Ovary (tissue), 3 donors: ENCODE measurements at regions not wholly inside any gene's neighbourhood (a gene's known extent, or its start where the extent isn't known, plus 50 kb on each side); places are given as distances from the start of the nearest gene placed in this dataset.

ENCODE experiments used
- CTCF ChIP-seq, 3 donors: fragments of 450-650 bp in 2 of 3; fragments of 200-600 bp in 1 of 3; IDR thresholded peaks; one replicate each; pipeline versions ENCODE4 v1.5.1 to v1.8.0; 2016 to 2022; ENCODE audit warnings: antibody characterized with exemption in 3 of 3, mild to moderate bottlenecking in 1 of 3
- POLR2A ChIP-seq: fragments of 450-650 bp; IDR thresholded peaks from one replicate; pipeline ENCODE4 v1.6.1; 2017; ENCODE audit warnings: antibody characterized with exemption, mild to moderate bottlenecking, moderate library complexity
- donor health status: DM: no; HTN: no; CAD: no.

DNA sequence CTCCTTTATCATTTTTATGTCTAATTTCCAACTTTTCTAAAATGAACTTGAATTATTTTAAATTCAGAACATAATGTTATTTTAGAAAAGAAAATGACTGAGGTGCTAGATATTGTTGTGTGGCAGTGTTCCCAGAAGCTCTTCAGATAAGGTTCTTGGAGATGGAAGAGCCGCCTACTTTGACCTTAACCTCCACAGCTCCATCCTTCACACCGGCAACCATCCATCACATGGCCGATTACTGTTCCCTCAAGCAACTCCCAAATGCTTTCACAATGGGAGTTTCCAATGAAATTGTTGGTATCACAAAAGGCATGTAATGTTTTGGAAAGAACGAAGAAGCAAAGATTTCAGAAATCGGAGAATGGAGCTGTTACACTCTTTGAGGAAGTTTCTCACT lies 193.9 kb upstream of the SALL3 start:
- TF ChIP-seq CTCF (IDR thresholded peaks at IDR 0.05) (no peak), POLR2A (no peak)
